SK-N-SH treated with all-trans-retinoic acid at 6 μM for 48 hours (cell line): ENCODE measurements at regions not wholly inside any gene's neighbourhood (a gene's known extent, or its start where the extent isn't known, plus 50 kb on each side); places are given as distances from the start of the nearest gene placed in this dataset.

Source experiments
- ATAC-seq: fragments of 200-7000 bp; cut with Tn5 transposase; 3 replicates; pipeline ENCODE4 v1.9.1; 2020; ENCODE audit warnings: mild to moderate bottlenecking, moderate library complexity
- ARNTL ChIP-seq: fragments of 450-650 bp; formaldehyde crosslinking; IDR thresholded peaks from 2 replicates; pipeline ENCODE4 v1.5.0; 2020; ENCODE audit warnings: low read depth, mild to moderate bottlenecking, moderate library complexity, borderline replicate concordance
- BACH2 ChIP-seq: fragments of 250-450 bp; sonication (Bioruptor Pico); IDR thresholded peaks from 2 replicates; pipeline ENCODE4 v1.9.0; 2021; ENCODE audit warnings: mild to moderate bottlenecking, borderline replicate concordance
- CSDC2 ChIP-seq: fragments of 250-450 bp; sonication (Bioruptor Pico); IDR thresholded peaks from 2 replicates; pipeline ENCODE4 v1.5.0; 2020; ENCODE audit warnings: mild to moderate bottlenecking, moderate library complexity
- ESRRG ChIP-seq: fragments of 250-450 bp; sonication (Bioruptor Pico); IDR thresholded peaks from 2 replicates; pipeline ENCODE4 v1.6.1; 2021; ENCODE audit warnings: mild to moderate bottlenecking
- OSR1 ChIP-seq: fragments of 250-450 bp; sonication (Bioruptor Pico); IDR thresholded peaks from 2 replicates; pipeline ENCODE4 v1.8.0; 2022; ENCODE audit warnings: moderate library complexity, mild to moderate bottlenecking, inconsistent platforms
- PPARA ChIP-seq: fragments of 250-450 bp; sonication (Bioruptor Pico); IDR thresholded peaks from 2 replicates; pipeline ENCODE4 v1.5.0; 2020; ENCODE audit warnings: mild to moderate bottlenecking, borderline replicate concordance
- SNAI2 ChIP-seq: fragments of 250-450 bp; sonication (Bioruptor Pico); IDR thresholded peaks from 2 replicates; pipeline ENCODE4 v1.5.0; 2020; ENCODE audit warnings: mild to moderate bottlenecking, moderate library complexity
- TCF4 ChIP-seq: fragments of 250-450 bp; sonication (Bioruptor Pico); IDR thresholded peaks from 2 replicates; pipeline ENCODE4 v1.8.0; 2021; ENCODE audit warnings: mild to moderate bottlenecking, moderate library complexity, borderline replicate concordance
- TOX ChIP-seq: fragments of 250-450 bp; sonication (Bioruptor Pico); IDR thresholded peaks from 2 replicates; pipeline ENCODE4 v1.8.0; 2021; ENCODE audit warnings: mild to moderate bottlenecking, moderate library complexity, borderline replicate concordance
- ZC3H10 ChIP-seq: fragments of 250-450 bp; sonication (Bioruptor Pico); IDR thresholded peaks from 2 replicates; pipeline ENCODE4 v1.5.1; 2021; ENCODE audit warnings: mild to moderate bottlenecking, moderate library complexity
- ZFP3 ChIP-seq: fragments of 250-450 bp; sonication (Bioruptor Pico); IDR thresholded peaks from 2 replicates; pipeline ENCODE4 v1.5.0; 2020; ENCODE audit warnings: mild to moderate bottlenecking, moderate library complexity
- ZFP30 ChIP-seq: fragments of 450-650 bp; formaldehyde crosslinking; IDR thresholded peaks from 2 replicates; pipeline ENCODE4 v1.5.0; 2022; ENCODE audit warnings: mild to moderate bottlenecking, moderate library complexity
- ZNF565 ChIP-seq: fragments of 450-650 bp; formaldehyde crosslinking; conservative IDR thresholded peaks from 2 replicates; pipeline ENCODE4 v1.5.0; 2020; ENCODE audit warnings: low read depth, mild to moderate bottlenecking, moderate library complexity
- ZNF70 ChIP-seq: fragments of 450-650 bp; formaldehyde crosslinking; IDR thresholded peaks from 2 replicates; pipeline ENCODE4 v1.5.0; 2020; ENCODE audit warnings: mild to moderate bottlenecking, moderate library complexity
- ZNF8 ChIP-seq: fragments of 450-650 bp; formaldehyde crosslinking; IDR thresholded peaks from 2 replicates; pipeline ENCODE4 v1.5.0; 2020; ENCODE audit warnings: mild to moderate bottlenecking, moderate library complexity
- TF ChIP-seq, protein P1 (sequence below): fragments of 250-450 bp; sonication (Bioruptor Pico); IDR thresholded peaks from 2 replicates; pipeline ENCODE4 v1.8.0; 2021; ENCODE audit warnings: low read depth, mild to moderate bottlenecking, moderate library complexity, borderline replicate concordance
- TF ChIP-seq, protein P2 (sequence below): fragments of 250-450 bp; sonication (Bioruptor Pico); IDR thresholded peaks from 2 replicates; pipeline ENCODE4 v1.8.0; 2020; ENCODE audit warnings: mild to moderate bottlenecking, moderate library complexity, borderline replicate concordance
- TF ChIP-seq, protein P3 (sequence below): fragments of 250-450 bp; sonication (Bioruptor Pico); IDR thresholded peaks from 2 replicates; pipeline ENCODE4 v1.5.0; 2020; ENCODE audit warnings: mild to moderate bottlenecking, moderate library complexity
- TF ChIP-seq, protein P4 (sequence below): fragments of 250-450 bp; sonication (Bioruptor Pico); IDR thresholded peaks from 2 replicates; pipeline ENCODE4 v1.5.1; 2020; ENCODE audit warnings: low read depth, mild to moderate bottlenecking, moderate library complexity

DNA sequence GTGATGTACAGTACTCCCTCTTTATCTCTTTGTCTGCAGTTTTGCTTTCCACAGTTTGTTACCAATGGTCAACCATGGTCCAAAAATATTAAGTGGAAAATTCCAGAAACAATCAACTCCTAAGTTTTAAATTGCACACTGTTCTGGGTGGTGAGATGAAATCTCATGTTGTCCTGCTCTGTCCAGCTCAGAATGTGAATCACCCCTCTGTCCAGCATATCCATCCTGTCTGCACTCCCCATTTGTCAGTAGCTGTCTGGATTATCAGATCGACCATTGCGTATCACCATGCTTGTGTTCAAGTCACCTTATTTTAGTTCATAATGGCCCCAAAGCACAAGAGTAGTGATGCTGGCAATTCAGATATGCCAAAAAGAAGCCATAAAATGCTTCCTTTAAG lies 118.2 kb upstream of the PDE4B start:
- TF ChIP-seq ARNTL (CRISPR knock-in tag), result no peak
- TF ChIP-seq ESRRG (CRISPR knock-in tag), result no peak
- TF ChIP-seq ZNF70 (CRISPR knock-in tag), result no peak
- TF ChIP-seq ZNF565, result no peak
- no peak for TF ChIP-seq ZC3H10 (CRISPR knock-in tag)
- TF ChIP-seq, protein P1, sequence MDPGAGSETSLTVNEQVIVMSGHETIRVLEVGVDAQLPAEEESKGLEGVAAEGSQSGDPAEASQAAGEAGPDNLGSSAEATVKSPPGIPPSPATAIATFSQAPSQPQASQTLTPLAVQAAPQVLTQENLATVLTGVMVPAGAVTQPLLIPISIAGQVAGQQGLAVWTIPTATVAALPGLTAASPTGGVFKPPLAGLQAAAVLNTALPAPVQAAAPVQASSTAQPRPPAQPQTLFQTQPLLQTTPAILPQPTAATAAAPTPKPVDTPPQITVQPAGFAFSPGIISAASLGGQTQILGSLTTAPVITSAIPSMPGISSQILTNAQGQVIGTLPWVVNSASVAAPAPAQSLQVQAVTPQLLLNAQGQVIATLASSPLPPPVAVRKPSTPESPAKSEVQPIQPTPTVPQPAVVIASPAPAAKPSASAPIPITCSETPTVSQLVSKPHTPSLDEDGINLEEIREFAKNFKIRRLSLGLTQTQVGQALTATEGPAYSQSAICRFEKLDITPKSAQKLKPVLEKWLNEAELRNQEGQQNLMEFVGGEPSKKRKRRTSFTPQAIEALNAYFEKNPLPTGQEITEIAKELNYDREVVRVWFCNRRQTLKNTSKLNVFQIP (CRISPR knock-in tag), result no peak
- no peak for ATAC-seq

DNA sequence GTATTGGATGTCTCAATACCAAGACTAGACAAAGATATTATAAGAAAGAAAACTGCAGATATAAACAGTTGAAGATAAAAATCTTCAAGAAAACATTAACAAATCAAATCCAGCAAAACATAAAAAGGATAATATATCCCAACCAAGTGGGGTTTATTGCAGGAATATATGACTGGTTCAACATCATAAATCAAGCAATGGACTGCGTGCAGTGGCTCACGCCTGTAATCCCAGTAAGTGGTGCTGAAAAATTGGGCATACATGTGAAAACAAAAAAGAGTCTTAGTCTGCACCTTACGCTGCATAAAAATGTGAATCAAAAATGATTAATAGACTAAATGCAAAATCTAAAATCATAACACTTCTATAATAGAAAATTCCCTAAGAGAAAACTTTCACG lies 112.9 kb upstream of the PDE4B start:
- TF ChIP-seq OSR1, result no peak
- ATAC-seq, result no peak

DNA sequence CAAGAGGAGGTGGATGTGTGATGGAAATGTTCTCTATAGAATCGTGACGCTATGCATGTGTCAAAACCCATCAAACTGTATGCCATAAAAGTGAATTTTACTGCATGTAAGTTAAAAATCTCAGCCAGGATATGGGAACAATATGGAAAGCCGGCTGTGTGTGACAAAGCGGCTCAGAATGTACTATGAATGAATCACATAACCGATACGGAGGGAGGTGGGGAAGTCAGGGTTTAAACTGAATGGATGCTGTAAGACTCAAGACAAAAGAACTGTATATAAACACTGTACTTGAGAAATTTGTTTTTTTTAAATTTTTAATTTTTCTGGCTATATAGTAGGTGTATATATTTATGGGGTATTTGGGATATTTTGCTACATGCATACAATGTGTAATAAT lies 111.6 kb upstream of the PDE4B start:
- peak; percentile 64; the same call in 2 of the 3 replicates for ATAC-seq
- TF ChIP-seq ZFP3 (no peak), ZFP30 (CRISPR knock-in tag) (no peak)
- TF ChIP-seq, protein P2, sequence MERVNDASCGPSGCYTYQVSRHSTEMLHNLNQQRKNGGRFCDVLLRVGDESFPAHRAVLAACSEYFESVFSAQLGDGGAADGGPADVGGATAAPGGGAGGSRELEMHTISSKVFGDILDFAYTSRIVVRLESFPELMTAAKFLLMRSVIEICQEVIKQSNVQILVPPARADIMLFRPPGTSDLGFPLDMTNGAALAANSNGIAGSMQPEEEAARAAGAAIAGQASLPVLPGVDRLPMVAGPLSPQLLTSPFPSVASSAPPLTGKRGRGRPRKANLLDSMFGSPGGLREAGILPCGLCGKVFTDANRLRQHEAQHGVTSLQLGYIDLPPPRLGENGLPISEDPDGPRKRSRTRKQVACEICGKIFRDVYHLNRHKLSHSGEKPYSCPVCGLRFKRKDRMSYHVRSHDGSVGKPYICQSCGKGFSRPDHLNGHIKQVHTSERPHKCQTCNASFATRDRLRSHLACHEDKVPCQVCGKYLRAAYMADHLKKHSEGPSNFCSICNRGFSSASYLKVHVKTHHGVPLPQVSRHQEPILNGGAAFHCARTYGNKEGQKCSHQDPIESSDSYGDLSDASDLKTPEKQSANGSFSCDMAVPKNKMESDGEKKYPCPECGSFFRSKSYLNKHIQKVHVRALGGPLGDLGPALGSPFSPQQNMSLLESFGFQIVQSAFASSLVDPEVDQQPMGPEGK, result no peak
- TF ChIP-seq, protein P3, sequence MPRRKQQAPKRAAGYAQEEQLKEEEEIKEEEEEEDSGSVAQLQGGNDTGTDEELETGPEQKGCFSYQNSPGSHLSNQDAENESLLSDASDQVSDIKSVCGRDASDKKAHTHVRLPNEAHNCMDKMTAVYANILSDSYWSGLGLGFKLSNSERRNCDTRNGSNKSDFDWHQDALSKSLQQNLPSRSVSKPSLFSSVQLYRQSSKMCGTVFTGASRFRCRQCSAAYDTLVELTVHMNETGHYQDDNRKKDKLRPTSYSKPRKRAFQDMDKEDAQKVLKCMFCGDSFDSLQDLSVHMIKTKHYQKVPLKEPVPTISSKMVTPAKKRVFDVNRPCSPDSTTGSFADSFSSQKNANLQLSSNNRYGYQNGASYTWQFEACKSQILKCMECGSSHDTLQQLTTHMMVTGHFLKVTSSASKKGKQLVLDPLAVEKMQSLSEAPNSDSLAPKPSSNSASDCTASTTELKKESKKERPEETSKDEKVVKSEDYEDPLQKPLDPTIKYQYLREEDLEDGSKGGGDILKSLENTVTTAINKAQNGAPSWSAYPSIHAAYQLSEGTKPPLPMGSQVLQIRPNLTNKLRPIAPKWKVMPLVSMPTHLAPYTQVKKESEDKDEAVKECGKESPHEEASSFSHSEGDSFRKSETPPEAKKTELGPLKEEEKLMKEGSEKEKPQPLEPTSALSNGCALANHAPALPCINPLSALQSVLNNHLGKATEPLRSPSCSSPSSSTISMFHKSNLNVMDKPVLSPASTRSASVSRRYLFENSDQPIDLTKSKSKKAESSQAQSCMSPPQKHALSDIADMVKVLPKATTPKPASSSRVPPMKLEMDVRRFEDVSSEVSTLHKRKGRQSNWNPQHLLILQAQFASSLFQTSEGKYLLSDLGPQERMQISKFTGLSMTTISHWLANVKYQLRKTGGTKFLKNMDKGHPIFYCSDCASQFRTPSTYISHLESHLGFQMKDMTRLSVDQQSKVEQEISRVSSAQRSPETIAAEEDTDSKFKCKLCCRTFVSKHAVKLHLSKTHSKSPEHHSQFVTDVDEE (CRISPR knock-in tag), result no peak

DNA sequence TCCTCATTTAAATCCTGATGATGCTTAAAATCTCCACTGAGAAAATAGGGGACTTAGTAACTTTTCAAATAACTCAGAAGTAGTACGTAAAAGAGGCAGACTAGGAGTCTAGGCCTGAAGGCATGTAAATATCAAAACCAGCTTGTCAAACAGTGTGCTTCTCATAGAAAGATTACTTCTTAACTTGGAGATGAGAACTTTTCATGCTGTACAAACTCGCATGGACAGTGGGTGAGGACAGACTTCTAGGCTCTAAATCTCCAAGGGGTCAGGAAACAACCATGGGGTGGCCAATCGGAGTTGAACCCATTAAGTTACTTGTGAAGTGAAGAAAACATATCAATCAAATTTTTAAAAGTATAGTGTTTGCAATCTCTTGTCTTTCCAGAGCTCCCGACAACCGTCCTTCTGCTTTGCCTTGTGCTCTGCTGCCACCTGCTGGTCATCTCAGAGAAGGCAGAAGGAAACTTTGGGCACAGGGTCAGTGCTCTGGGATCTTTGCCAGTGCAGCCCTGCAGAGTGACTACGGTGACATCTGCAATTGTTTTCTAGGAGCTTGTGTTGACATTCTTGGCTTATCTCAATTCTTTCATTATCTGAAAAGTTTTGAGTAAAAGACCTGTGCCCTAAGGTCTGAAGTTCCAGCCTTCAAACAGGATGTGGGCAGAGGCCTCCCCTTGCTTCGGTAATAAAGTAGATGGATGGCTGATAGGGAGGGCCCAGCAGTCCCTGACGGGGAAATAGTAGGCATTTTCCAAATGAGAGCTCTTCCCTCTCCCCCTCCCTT lies 105.1 kb upstream of the PDE4B start:
- TF ChIP-seq CSDC2 (CRISPR knock-in tag) (no peak), ZNF70 (CRISPR knock-in tag) (no peak), OSR1 (no peak), TOX (CRISPR knock-in tag) (no peak), PPARA (CRISPR knock-in tag) (no peak), BACH2 (CRISPR knock-in tag) (no peak), ZNF8 (CRISPR knock-in tag) (peak; percentile 9; the same call in 1 of the 2 replicates), ZC3H10 (CRISPR knock-in tag) (no peak), SNAI2 (CRISPR knock-in tag) (no peak), ARNTL (CRISPR knock-in tag) (no peak), ZFP3 (no peak; the same call in 1 of the 2 replicates), ESRRG (CRISPR knock-in tag) (no peak), ZNF565 (no peak), TCF4 (CRISPR knock-in tag) (peak; percentile 75; the same call in 1 of the 2 replicates)
- TF ChIP-seq, protein P4, sequence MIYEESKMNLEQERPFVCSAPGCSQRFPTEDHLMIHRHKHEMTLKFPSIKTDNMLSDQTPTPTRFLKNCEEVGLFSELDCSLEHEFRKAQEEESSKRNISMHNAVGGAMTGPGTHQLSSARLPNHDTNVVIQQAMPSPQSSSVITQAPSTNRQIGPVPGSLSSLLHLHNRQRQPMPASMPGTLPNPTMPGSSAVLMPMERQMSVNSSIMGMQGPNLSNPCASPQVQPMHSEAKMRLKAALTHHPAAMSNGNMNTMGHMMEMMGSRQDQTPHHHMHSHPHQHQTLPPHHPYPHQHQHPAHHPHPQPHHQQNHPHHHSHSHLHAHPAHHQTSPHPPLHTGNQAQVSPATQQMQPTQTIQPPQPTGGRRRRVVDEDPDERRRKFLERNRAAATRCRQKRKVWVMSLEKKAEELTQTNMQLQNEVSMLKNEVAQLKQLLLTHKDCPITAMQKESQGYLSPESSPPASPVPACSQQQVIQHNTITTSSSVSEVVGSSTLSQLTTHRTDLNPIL (CRISPR knock-in tag), result no peak
- TF ChIP-seq, protein P2, result no peak
- TF ChIP-seq, protein P3 (CRISPR knock-in tag), result peak; percentile 88; the same call in 1 of the 2 replicates
- TF ChIP-seq, protein P1 (CRISPR knock-in tag), result no peak
- peak; percentile 95 for ATAC-seq
